Left ventricle myocardium inferior (tissue), 1 donor: ENCODE measurements at regions not wholly inside any gene's neighbourhood (a gene's known extent, or its start where the extent isn't known, plus 50 kb on each side); places are given as distances from the start of the nearest gene placed in this dataset.

Experiments used
- DNase-seq: peaks from one replicate; pipeline ENCODE4 v3.0.0-alpha.2; 2020
- H3K27ac ChIP-seq: fragments of 200-600 bp; replicated peaks from 2 replicates; pipeline ENCODE4 v1.8.0; 2021
- H3K27me3 ChIP-seq: fragments of 200-600 bp; 2 replicates; pipeline ENCODE4 v1.8.0; 2021; ENCODE audit warnings: low read depth
- H3K36me3 ChIP-seq: fragments of 200-600 bp; 2 replicates; pipeline ENCODE4 v1.8.0; 2021
- H3K4me1 ChIP-seq: fragments of 200-600 bp; 2 replicates; pipeline ENCODE4 v1.8.0; 2021
- H3K4me3 ChIP-seq: fragments of 200-600 bp; 2 replicates; pipeline ENCODE4 v1.8.0; 2021; ENCODE audit warnings: mild to moderate bottlenecking, moderate library complexity
- H3K9me3 ChIP-seq: fragments of 200-600 bp; replicated peaks from 2 replicates; pipeline ENCODE4 v1.8.0; 2021
- intact Hi-C: fragments of 100-400 bp; cut with micrococcal nuclease; formaldehyde crosslinking; loops from one replicate; pipeline ENCODE4 v1.11.0; 2022
- TF ChIP-seq, protein P1 (sequence below): fragments of 200-600 bp; IDR thresholded peaks from 2 replicates; pipeline ENCODE4 v1.8.0; 2021; ENCODE audit warnings: antibody characterized with exemption, mild to moderate bottlenecking, borderline replicate concordance
- donor health status: DM: no; HTN: yes; CAD: no; lungs with severe emphysema.

DNA sequence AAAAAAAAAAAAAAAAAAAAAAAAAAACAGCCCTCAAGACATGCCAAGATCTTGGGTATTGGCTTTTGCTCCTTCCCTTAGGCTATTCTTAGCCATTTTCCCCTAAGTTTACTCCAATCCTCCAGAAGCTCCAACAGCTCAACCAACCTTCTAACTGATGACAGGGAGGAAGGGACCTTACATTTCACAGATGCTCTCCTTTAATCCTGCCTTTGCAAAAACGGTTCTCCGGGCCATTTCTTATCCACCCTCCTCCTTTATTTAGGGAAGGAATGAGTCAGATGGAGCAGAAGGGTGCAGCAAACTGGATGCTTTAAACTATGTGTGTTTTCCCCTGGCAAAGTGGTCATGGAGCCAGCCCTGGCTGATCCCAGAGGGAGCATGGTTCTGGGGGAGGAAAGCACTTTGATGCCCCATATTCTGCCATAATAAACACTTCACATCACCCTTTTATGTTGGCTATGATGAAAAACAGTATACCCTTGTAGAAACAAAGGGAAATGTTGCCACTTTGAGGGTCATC, 369.4 kb upstream of the DMAC1 start:
- no peak overlapping the region for H3K27ac ChIP-seq
- TF ChIP-seq, protein P1, sequence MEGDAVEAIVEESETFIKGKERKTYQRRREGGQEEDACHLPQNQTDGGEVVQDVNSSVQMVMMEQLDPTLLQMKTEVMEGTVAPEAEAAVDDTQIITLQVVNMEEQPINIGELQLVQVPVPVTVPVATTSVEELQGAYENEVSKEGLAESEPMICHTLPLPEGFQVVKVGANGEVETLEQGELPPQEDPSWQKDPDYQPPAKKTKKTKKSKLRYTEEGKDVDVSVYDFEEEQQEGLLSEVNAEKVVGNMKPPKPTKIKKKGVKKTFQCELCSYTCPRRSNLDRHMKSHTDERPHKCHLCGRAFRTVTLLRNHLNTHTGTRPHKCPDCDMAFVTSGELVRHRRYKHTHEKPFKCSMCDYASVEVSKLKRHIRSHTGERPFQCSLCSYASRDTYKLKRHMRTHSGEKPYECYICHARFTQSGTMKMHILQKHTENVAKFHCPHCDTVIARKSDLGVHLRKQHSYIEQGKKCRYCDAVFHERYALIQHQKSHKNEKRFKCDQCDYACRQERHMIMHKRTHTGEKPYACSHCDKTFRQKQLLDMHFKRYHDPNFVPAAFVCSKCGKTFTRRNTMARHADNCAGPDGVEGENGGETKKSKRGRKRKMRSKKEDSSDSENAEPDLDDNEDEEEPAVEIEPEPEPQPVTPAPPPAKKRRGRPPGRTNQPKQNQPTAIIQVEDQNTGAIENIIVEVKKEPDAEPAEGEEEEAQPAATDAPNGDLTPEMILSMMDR, result no peak
- intact Hi-C loops, result no loop called here
- no peak overlapping the region for H3K4me3 ChIP-seq
- DNase-seq, result no peak
- no peaks in the 10 kb centered on the region for H3K27me3 ChIP-seq
- no peaks in the 10 kb centered on the region for H3K9me3 ChIP-seq
- H3K36me3 ChIP-seq, result no peaks in the 10 kb centered on the region
- no peaks in the 10 kb centered on the region for H3K4me1 ChIP-seq

- Histone ChIP-seq H3K4me3 (no peak overlapping the region), H3K27me3 (no peaks in the 10 kb centered on the region), H3K4me1 (no peaks in the 10 kb centered on the region), H3K27ac (no peak overlapping the region), H3K36me3 (no peaks in the 10 kb centered on the region), H3K9me3 (no peaks in the 10 kb centered on the region)
- no peak for DNase-seq
- TF ChIP-seq, protein P1, result no peak
- intact Hi-C loops, result no loop called here
These were observed 361.2 kb upstream of the DMAC1 start for GRCh38 chr9:8160787-8161186.

GRCh38 chr9:8158574-8158973, 359.0 kb upstream of the DMAC1 start:
- TF ChIP-seq, protein P1, result no peak
- Histone ChIP-seq H3K27ac (no peak overlapping the region), H3K36me3 (no peaks in the 10 kb centered on the region), H3K4me1 (no peaks in the 10 kb centered on the region), H3K27me3 (no peaks in the 10 kb centered on the region), H3K9me3 (no peaks in the 10 kb centered on the region), H3K4me3 (no peak overlapping the region)
- no peak for DNase-seq
- intact Hi-C loops, result no loop called here

GRCh38 chr9:8157683-8158324, 358.2 kb upstream of the DMAC1 start:
- no peaks in the 10 kb centered on the region for H3K27me3 ChIP-seq
- no peaks in the 10 kb centered on the region for H3K36me3 ChIP-seq
- TF ChIP-seq, protein P1, result no peak
- no peak overlapping the region for H3K4me3 ChIP-seq
- no peak for DNase-seq
- peaks cover under 1% of the 10 kb centered on the region for H3K9me3 ChIP-seq
- no peak overlapping the region for H3K27ac ChIP-seq
- H3K4me1 ChIP-seq, result no peaks in the 10 kb centered on the region
- intact Hi-C loops, result no loop called here

- DNase-seq, result no peak
- Histone ChIP-seq H3K4me1 (no peaks in the 10 kb centered on the region), H3K27ac (no peak overlapping the region), H3K27me3 (no peaks in the 10 kb centered on the region), H3K36me3 (no peaks in the 10 kb centered on the region), H3K9me3 (peaks cover 15% of the 10 kb centered on the region), H3K4me3 (no peak overlapping the region)
- TF ChIP-seq, protein P1, result no peak
- intact Hi-C loops, result no loop called here
These were observed 356.8 kb upstream of the DMAC1 start for GRCh38 chr9:8156346-8156745.
